ENCODE measurements at regions not wholly inside any gene's neighbourhood (a gene's known extent, or its start where the extent isn't known, plus 50 kb on each side); places are given as distances from the start of the nearest gene placed in this dataset.

- Histone ChIP-seq H3K79me2 (ENCODE audit: insufficient read depth, low read length) (no peaks in the 10 kb centered on the region), H3K36me3 (ENCODE audit: insufficient read depth, low read length) (no peaks in the 10 kb centered on the region), H3K4me3 (ENCODE audit: low read depth, low read length, poor library complexity, severe bottlenecking) (no peak overlapping the region), H3K4me2 (ENCODE audit: low read length) (no peak overlapping the region), H4K20me1 (ENCODE audit: insufficient read depth, low read length) (no peaks in the 10 kb centered on the region), H3K27me3 (ENCODE audit: insufficient read depth, low read length) (no peaks in the 10 kb centered on the region), H3F3A (ENCODE audit: insufficient read depth, low read length) (no peaks in the 10 kb centered on the region), H3K9me2 (ENCODE audit: low read depth, low read length) (no peaks in the 10 kb centered on the region), H2AFZ (ENCODE audit: low read length) (no peak overlapping the region), H3K9ac (ENCODE audit: low read length) (no peak overlapping the region), H3K4me1 (ENCODE audit: insufficient read depth, low read length, severe bottlenecking) (no peaks in the 10 kb centered on the region), H3K27ac (ENCODE audit: low read depth, low read length, poor library complexity, severe bottlenecking) (no peak overlapping the region), H3K9me3 (ENCODE audit: low read length) (no peaks in the 10 kb centered on the region)
- no peak for TF ChIP-seq EZH2 (IDR thresholded peaks at IDR 0.05; ENCODE audit: borderline replicate concordance, low read length)
- TF ChIP-seq CTCF (IDR thresholded peaks at IDR 0.05; ENCODE audit: low read length), result no peak
Measured at GRCh38 chr1:242710847-242711246, 186.3 kb upstream of the PLD5 start.

- Histone ChIP-seq H3K27me3 (ENCODE audit: insufficient read depth, low read length) (no peaks in the 10 kb centered on the region), H3K36me3 (ENCODE audit: insufficient read depth, low read length) (no peaks in the 10 kb centered on the region), H3K79me2 (ENCODE audit: insufficient read depth, low read length) (no peaks in the 10 kb centered on the region), H3K27ac (ENCODE audit: low read depth, low read length, poor library complexity, severe bottlenecking) (no peak overlapping the region), H3K9ac (ENCODE audit: low read length) (no peak overlapping the region), H3K4me3 (ENCODE audit: low read depth, low read length, poor library complexity, severe bottlenecking) (no peak overlapping the region), H3K9me2 (ENCODE audit: low read depth, low read length) (no peaks in the 10 kb centered on the region), H3K4me2 (ENCODE audit: low read length) (no peak overlapping the region), H3K9me3 (ENCODE audit: low read length) (no peaks in the 10 kb centered on the region), H3F3A (ENCODE audit: insufficient read depth, low read length) (no peaks in the 10 kb centered on the region), H3K4me1 (ENCODE audit: insufficient read depth, low read length, severe bottlenecking) (no peaks in the 10 kb centered on the region), H4K20me1 (ENCODE audit: insufficient read depth, low read length) (no peaks in the 10 kb centered on the region), H2AFZ (ENCODE audit: low read length) (no peak overlapping the region)
- TF ChIP-seq CTCF (IDR thresholded peaks at IDR 0.05; ENCODE audit: low read length) (no peak), EZH2 (IDR thresholded peaks at IDR 0.05; ENCODE audit: borderline replicate concordance, low read length) (no peak)
Measured at GRCh38 chr1:242710286-242710685, 185.8 kb upstream of the PLD5 start.

GRCh38 chr1:242703467-242703866 is 179.0 kb upstream of the PLD5 start:
- Histone ChIP-seq H3K4me1 (ENCODE audit: insufficient read depth, low read length, severe bottlenecking) (no peaks in the 10 kb centered on the region), H3F3A (ENCODE audit: insufficient read depth, low read length) (no peaks in the 10 kb centered on the region), H3K4me2 (ENCODE audit: low read length) (no peak overlapping the region), H2AFZ (ENCODE audit: low read length) (no peak overlapping the region), H3K9me3 (ENCODE audit: low read length) (no peaks in the 10 kb centered on the region), H3K27ac (ENCODE audit: low read depth, low read length, poor library complexity, severe bottlenecking) (no peak overlapping the region), H3K36me3 (ENCODE audit: insufficient read depth, low read length) (no peaks in the 10 kb centered on the region), H3K4me3 (ENCODE audit: low read depth, low read length, poor library complexity, severe bottlenecking) (no peak overlapping the region), H3K27me3 (ENCODE audit: insufficient read depth, low read length) (no peaks in the 10 kb centered on the region), H3K9ac (ENCODE audit: low read length) (no peak overlapping the region), H4K20me1 (ENCODE audit: insufficient read depth, low read length) (no peaks in the 10 kb centered on the region), H3K79me2 (ENCODE audit: insufficient read depth, low read length) (no peaks in the 10 kb centered on the region), H3K9me2 (ENCODE audit: low read depth, low read length) (no peaks in the 10 kb centered on the region)
- no peak for TF ChIP-seq CTCF (IDR thresholded peaks at IDR 0.05; ENCODE audit: low read length)
- no peak for TF ChIP-seq EZH2 (IDR thresholded peaks at IDR 0.05; ENCODE audit: borderline replicate concordance, low read length)
